ENCODE measurements at regions not wholly inside any gene's neighbourhood (a gene's known extent, or its start where the extent isn't known, plus 50 kb on each side); places are given as distances from the start of the nearest gene placed in this dataset.

DNA sequence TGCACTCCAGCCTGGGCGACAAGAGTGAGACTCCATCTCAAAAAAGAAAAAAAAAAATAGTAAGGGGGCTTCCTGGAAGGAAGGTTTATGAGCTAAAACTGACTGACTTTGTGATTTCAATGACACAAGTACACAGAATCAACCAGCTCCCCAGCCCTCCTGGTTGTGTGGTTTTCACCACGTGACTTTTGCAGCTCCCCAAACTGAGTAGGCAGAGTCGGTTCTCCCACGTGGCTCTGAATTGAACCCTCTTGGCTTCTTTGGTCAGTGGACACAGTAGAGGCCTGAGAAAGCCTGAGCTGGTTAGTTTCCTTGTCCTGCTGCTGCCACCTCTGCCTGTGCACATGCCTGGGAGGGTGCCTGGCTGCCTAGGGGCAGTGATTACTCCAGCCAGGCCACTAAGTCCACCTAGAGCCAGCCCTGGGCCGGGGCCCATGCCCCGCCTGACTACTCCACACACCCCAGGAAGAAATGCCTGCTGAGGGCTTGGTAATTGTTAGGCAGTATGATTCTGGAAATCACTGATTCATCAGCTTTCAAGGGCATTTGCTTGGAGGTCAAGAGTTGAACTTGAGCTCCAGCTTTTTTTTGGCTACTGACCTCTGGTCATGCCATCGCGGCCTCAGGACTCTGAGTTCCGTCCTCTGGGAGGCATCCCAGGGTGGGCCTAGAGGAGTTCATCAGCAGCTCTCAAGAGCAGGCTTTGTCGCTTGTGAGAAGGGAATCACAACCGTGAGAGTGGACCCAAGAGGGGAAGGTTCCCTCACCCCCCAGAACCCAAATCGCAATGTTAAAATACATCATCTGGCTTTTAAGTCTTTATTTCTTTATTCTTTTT is 431.9 kb upstream of the HS6ST1 start:
- H3K4me3 ChIP-seq (ENCODE audit: low read depth, low read length): no peak overlapping the region
- TF ChIP-seq, protein P1, sequence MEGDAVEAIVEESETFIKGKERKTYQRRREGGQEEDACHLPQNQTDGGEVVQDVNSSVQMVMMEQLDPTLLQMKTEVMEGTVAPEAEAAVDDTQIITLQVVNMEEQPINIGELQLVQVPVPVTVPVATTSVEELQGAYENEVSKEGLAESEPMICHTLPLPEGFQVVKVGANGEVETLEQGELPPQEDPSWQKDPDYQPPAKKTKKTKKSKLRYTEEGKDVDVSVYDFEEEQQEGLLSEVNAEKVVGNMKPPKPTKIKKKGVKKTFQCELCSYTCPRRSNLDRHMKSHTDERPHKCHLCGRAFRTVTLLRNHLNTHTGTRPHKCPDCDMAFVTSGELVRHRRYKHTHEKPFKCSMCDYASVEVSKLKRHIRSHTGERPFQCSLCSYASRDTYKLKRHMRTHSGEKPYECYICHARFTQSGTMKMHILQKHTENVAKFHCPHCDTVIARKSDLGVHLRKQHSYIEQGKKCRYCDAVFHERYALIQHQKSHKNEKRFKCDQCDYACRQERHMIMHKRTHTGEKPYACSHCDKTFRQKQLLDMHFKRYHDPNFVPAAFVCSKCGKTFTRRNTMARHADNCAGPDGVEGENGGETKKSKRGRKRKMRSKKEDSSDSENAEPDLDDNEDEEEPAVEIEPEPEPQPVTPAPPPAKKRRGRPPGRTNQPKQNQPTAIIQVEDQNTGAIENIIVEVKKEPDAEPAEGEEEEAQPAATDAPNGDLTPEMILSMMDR (conservative IDR thresholded peaks at IDR 0.05; ENCODE audit: low read depth, low read length): no peak
- DNase-seq (ENCODE audit: low read depth): no peak

DNA sequence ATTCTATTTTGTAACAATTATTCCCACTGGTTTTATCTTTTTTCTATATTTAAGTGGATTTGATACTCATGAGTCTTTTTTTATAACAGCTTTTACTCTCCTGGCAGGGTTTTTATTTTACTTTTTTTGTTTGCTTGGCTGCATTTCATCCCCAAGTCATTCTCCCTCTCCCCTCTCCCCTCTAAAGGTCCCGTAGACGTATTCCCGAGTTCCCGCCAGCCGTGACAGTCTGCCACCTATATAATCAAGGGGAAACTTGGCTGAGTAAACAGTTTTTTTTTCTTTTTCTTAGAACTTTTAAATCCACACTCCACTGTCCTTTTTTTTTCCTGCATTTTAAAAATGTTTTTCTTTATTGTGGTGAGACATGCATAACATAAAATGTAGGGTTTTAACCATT is 433.1 kb upstream of the HS6ST1 start:
- TF ChIP-seq, protein P1 (conservative IDR thresholded peaks at IDR 0.05; ENCODE audit: low read depth, low read length): no peak
- DNase-seq (ENCODE audit: low read depth): no peak

DNA sequence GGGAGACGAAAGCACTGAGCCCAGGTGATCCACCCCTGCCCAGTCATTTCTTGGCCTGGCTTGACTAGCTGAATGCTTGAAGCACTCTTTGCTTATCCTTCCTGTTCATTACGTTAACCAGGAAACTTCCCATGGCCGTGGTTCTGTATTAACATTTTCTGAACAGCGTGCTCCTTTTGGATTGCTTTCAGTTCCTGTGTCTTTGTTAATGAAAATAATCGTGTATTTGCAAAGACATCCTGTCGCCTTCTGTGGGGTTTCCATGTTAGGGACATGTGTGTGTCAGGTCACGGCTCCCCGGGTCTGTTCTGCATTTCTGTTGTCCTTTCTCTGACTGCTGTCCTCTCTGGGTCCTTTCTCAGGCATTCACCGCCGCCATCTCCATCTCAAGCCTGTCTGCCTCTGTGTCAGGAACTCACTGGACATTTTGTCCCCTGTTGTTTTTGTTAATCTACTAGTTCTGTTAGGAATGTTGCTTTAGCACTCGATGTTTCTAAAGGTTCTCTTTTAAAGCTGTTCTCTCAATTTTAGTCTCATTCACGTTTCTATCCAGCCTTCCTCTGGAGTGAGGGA is 434.1 kb upstream of the HS6ST1 start:
- no peak for DNase-seq (ENCODE audit: low read depth)
- H3K4me3 ChIP-seq (ENCODE audit: low read depth, low read length): no peak overlapping the region
- TF ChIP-seq, protein P1 (conservative IDR thresholded peaks at IDR 0.05; ENCODE audit: low read depth, low read length): no peak

More for the DNA sequence above, 433.1 kb upstream of the HS6ST1 start:
- H3K4me3 ChIP-seq (ENCODE audit: low read depth, low read length): no peak overlapping the region

DNA sequence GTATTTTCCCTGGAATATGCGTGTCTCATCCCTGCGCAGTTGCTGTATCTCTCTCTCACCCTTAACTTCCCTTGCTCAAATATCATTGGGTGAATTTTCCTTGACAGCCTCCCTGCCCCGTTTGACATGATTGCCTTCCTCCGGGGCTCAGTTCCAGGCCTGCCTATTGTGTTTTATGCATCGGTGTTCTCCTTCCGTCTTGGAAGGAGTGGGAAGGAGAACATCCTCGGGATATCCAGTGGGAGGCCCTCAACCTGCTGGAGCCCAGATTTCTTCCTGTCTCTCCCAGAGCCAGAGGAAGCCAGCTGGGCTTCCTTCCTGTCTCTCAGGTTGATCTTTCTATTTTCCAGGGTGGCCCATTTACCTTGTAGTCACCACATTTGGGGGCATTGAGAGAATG is 434.7 kb upstream of the HS6ST1 start:
- no peak for DNase-seq (ENCODE audit: low read depth)
- TF ChIP-seq, protein P1 (conservative IDR thresholded peaks at IDR 0.05; ENCODE audit: low read depth, low read length): no peak

DNA sequence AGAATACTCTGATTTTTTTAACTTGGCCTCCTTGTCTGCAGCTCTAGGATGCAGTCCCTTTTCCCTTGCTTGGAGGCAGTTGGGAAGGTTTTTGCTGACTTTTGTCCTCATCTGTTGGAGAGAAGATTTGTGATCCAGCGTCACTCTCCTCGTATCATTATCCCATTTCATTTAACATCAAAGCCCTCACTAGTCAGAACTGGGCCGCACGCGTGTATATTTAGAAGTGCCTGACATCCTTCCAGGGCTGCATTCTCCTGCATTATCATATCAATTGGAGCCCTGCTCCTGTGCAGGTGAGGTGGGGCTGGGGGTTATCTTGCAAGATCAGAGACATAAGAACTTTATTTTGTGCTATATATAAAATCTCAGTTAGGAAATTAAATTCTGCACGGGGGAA is 435.1 kb upstream of the HS6ST1 start:
- DNase-seq (ENCODE audit: low read depth): no peak
- TF ChIP-seq, protein P1 (conservative IDR thresholded peaks at IDR 0.05; ENCODE audit: low read depth, low read length): no peak
- H3K4me3 ChIP-seq (ENCODE audit: low read depth, low read length): no peak overlapping the region

More for the DNA sequence above, 434.7 kb upstream of the HS6ST1 start:
- no peak overlapping the region for H3K4me3 ChIP-seq (ENCODE audit: low read depth, low read length)

DNA sequence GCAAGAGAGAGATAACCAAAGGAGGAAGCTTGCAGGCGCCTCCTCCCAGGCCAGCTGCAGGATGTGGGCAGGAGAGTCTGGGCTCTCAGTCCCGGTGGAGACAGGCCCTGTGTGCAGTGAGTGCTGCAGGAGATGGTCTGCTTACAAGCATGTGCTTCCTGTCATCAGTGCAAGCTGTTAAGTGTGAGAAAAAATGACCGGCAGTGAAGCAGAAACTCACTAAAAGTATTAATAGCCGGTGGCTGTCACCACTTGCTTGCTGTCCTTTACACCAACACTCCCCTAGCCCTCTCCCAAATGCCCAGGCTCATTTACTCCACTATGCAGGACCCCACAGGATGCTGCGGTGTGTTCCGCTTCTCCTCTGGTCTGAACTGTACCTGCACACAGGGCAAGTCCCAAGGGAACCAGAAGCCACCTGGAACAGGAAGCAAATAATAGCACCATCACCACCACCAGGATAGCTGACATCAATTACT is 435.6 kb upstream of the HS6ST1 start:
- TF ChIP-seq, protein P1 (conservative IDR thresholded peaks at IDR 0.05; ENCODE audit: low read depth, low read length): no peak
- H3K4me3 ChIP-seq (ENCODE audit: low read depth, low read length): no peak overlapping the region
- DNase-seq (ENCODE audit: low read depth): no peak
